Stimulated activated CD4-positive, alpha-beta T cell treated with anti-CD3 and anti-CD28 coated beads, Interleukin-2, amount 100 ng/mL, for 48 hours (primary cell): ENCODE measurements at regions not wholly inside any gene's neighbourhood (a gene's known extent, or its start where the extent isn't known, plus 50 kb on each side); places are given as distances from the start of the nearest gene placed in this dataset.
"Not testable (repeated sequence)": the region's sequence is repeated elsewhere in the genome, so short reads cannot be mapped to it uniquely, and the experiment has no call there.

Source experiments
- DNase-seq, 2 donors: peaks; one replicate each; pipeline ENCODE4 v3.0.0-alpha.2; 2020

DNA sequence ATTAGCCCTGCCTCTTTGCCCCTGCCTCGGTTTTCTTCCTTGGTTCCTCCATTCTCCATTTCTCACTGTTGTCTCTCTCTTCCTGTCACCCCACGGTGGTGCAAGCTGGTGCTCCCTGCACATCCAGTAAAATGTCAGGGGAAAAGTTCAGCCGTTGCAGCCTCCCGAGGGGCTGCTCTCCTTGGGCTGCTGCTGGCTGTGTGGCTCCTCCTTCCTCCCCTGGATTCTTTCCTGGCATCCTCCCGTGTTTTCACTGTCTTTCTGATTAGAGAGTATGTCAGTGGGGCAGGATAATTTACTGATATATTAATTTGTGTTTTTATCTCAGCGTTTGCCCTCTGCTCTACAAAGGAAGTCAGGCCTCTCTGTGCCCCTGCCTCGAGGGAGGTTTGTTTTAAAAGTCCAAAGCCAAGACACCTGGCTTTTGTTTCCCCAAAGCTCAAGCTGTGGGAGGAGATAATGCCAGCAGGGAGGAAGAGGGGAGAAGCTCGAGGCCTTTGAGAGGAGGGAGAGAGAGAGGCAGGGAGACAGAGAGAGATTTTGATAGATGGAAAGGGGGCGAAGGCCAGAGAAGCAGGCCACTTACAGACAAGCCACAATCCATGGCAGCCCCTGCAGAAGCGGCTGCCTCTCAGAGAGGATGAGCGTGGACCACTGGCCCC, 150.3 kb upstream of the NR2F2 start:
- no peak for DNase-seq

DNA sequence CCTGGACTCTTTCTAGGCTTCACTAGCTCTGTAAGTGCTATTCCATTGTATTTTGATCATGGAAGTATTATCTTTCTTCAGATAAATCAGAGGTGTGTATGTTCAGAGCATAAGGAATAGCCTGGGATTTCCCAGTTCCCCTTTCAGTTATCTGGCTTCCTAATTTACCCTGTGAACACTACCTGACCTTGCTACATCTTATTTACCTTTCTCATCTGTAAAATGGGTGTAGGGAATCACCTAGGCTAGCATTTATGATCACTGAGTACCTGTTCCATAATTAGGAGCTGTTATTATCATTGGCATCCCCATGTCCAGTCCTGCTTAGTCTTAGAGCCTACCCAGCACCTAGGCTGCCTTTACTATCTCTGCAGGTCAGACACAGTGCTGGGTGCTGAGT, 149.3 kb upstream of the NR2F2 start:
- DNase-seq: no peak

DNA sequence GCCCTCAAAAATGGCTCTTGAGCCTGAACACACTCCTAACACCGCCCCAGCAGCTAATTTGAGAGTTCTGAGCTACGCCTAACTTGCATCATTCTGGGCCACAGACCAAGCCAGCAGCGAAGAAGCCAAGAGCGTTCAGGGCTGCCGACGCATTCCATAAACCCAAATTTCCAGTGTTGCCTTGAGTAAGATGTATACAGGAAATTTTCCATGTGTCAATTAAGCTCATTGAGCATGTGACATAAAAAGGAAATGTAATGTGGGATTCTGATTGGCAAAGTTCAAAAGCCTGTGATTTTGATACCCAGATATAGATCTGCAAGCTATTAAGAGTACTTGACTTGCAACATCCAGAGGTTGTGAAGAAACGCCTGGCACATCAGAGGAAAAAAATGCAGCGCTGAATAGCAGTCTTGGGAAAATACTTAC, 148.6 kb upstream of the NR2F2 start:
- no peak for DNase-seq

DNA sequence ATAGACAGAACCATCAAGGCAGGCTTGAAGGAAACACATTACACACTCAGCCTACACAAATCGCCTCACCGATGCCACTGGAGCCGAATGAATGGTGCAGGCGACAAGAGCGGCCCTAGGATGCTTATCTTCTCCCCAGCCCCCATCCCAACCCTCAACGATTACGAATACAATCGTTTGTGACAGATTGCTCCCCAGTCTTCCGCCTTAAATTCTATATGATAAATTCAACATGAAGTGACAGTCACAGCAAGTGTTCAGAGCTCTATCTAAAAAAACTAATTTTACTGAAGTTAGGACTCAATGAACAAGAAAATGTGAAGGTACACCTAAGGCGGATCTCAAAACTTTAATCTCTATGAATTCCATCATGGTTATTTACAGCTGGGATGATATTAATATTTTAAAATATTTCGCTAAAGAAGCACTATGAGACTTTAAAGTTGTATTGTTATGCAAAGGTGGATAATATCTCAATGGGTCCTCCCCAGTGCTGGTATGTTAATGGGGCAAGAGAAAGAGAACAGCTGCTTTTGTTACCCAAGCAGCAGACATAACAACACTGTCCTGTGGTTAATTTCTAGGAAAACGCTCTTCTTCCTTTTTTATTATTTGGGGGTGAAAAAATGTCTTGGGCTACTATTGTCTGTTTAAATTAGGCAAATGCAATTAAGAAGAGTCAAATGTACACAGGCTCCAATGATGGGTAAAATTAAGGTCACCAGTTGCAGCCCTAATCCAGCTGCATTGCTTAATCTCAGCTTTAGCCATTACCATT, 147.6 kb upstream of the NR2F2 start:
- DNase-seq: no peak

DNA sequence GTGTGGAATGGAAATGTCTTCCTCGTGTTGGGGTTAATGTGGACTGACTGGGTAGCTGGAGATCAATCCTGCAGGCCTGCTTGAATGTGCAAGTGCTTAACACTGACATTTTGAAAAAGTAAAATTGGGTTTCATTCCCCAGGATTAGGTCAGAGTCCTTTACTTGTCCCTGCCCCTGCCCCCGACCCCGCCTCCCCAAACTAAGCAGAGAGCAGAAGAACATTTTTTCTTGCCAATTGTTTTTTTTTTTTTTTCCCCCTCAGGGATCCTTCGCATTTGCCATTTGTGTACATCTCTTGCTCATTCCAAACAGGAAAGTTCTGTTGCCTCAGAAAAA, 147.0 kb upstream of the NR2F2 start:
- DNase-seq: no peak

DNA sequence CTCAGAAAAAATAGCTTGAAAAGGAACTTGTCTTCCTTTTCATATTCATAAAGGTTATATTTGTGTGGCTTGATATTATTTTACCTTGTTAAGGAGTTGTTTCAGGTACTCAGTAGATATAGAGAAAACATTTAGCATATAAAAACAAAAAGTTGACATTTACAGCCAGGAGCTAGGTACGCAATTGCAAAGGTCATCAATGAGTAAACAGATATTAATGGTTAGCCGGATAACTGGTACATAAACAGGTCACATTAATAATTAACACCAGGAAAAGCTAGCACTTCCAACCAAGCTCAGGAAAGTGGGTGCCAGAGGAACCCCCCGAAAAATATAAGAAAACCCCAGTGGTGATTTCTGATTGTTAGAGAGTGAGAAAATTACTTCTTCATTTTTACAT, 146.6 kb upstream of the NR2F2 start:
- DNase-seq: no peak

DNA sequence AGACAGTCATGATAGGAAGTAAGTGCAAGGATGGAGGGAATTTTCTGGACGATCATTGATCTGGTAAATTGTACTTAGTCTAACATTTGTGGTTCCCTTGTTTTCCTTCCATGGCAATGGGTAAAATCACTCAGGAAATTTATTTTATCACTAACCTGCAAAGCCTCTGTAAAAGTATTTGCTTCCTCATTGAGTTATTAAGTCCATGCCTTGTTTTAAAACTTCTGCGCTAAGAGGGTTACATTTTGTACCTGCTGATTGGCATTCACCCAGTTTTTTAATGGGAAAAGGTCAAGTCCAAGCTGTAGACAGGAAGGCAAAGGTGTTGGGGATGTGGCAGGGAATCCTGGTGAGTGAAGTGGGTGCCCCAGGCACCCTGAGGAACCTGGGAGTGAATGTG, 146.2 kb upstream of the NR2F2 start:
- DNase-seq: no peak

DNA sequence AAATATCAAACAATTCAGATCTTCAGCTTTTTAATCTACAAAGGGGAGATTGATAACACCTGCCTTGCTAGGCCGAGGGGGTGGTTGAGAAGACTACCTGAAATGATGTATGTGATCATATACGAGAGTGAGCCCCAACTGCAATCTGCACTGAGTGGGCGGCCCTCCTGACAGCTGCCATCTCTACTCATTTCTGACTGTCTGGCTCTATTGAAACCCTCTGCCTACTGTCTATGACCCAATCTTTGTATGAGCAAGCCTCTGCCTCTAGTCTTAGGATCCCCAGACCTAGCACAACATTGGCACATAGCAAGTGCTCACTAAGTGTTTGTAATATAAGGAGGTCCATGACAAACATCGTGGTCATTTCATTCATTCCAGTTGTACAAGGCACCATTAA, 144.4 kb upstream of the NR2F2 start:
- no peak for DNase-seq

DNA sequence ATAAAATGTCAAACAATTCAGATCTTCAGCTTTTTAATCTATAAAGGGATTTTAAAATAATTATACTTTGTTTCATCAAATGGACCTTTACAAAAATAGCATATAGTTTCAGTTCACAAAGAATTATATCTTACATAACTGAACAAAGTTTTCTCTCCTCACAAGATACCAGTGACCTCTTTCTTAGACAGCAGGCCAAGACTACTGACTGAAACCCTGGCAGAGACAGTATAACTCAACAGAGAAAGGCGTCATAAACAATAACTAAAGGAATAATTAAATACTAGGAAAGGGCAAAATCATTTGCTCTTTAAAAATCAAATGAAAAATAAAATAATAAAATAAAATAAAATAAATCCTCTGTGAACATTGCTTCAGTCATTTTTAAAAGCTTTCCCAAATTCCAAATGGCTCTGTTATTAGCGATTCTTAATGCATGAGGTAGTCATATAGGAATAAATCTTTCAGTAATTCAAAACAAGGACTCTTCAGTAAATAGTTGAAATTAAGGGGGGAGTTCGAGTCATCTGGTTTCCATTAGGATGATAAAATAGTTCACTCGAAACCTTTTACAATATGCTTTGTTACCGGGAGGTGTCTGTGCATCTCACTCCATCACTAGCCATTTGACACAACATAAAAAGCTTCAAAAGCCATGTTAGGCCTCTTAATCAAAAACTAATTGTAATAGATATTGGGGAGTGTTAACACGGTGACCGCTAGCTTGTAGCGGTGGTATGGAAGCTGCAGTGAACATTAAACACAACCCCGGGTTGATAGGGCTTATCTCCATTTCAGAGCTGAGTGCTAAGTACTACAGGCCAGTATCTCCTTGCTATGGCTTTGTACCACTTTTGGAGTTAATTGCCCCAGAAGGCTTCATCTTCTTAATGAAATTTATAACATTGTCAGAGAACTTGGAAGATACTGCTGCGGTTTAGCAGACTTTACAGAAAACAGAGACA, 142.9 kb upstream of the NR2F2 start:
- no peak for DNase-seq

DNA sequence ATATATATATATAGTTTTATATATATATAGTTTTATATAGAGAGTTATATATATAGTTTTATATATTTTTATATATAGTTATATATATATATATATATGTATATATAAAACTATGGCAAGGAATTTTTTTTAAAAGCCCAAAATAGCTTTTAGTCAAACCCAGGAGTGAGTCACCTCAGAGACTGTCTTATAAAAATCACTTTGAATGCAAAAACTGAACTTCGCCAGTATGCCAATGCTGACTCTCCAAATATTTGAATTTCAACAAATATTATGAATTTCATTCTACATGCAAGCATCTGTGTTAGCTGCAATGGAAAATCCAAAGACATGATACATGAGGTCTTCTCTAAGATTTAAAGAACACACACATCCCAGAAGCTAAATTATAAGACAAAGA, 132.8 kb upstream of the NR2F2 start:
- DNase-seq: no peak

DNA sequence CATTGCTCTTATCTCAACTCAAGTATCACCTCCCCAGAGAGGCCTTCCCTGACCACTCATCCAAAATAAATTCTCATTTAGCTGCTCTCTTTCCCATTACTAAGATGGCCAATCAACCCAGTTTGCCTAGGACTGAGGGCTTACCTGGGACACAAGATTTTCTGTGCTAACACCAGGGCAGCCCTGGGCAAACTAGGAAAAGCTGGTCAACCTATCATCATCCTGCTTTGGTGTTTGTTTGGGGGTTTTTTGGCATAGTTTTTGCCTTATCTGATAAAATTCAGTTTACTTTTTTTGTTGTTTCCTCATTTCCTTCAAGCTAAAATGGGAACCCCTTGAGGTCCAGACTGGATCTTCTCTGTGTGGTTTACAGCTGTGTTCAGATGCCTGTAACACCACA, 131.4 kb upstream of the NR2F2 start:
- no peak for DNase-seq

DNA sequence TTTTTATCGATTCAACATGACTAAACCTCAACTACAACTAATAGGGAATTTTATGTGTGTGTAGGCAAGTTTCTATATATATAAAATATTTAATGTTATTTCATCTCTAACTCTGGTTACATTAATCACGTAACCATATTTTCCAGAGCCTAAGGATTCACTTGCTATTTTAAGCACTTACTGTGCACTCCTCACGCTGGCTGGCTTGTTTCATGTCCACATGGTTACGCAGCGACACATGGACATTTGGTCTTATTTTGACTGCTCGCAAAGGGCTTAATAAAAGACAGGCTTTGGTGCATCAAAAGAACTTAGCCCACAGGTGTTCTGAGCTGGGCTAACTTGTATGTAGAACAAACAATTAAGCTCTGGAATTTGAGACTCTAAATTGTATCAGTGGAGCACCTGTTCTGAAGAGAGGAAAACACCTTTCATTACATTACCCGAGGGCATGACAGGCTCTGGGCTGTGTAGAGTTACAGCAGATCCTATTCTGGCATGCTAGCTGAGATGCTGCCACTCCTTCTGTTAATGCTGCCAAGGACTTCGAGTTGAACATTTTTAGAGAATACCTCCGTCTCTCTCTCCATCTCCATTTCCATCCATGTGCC, 130.0 kb upstream of the NR2F2 start:
- DNase-seq: no peak

DNA sequence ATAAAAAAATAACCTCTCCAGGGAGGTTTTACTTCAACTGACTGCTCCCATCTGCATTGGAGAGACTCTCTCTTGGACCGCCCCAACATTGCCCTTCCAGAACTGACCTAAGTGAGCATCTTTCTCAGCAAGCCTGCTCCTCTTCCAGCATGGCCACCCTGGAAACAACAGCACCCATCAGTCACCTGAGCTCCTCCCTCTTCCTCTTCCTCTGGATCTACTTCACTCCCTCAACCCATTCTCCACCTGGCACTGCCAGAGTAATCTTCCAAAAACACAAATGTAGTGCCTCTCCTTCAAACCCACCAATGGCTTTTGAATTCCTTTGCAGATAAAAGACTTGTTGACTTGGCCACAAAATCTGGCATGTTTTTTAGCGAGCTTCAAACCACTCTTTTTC, 128.8 kb upstream of the NR2F2 start:
- DNase-seq: no peak

DNA sequence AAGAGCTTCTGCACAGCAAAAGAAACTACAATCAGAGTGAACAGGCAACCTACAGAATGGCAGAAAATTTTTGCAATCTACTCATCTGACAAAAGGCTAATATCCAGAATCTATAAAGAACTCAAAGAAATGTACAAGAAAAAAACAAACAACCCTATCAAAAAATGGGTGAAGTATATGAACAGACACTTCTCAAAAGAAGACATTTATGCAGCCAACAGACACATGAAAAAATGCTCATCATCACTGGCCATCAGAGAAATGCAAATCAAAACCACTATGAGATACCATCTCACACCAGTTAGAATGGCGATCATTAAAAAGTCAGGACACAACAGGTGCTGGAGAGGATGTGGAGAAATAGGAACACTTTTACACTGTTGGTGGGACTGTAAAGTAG, 124.9 kb upstream of the NR2F2 start:
- not testable (repeated sequence) for DNase-seq

DNA sequence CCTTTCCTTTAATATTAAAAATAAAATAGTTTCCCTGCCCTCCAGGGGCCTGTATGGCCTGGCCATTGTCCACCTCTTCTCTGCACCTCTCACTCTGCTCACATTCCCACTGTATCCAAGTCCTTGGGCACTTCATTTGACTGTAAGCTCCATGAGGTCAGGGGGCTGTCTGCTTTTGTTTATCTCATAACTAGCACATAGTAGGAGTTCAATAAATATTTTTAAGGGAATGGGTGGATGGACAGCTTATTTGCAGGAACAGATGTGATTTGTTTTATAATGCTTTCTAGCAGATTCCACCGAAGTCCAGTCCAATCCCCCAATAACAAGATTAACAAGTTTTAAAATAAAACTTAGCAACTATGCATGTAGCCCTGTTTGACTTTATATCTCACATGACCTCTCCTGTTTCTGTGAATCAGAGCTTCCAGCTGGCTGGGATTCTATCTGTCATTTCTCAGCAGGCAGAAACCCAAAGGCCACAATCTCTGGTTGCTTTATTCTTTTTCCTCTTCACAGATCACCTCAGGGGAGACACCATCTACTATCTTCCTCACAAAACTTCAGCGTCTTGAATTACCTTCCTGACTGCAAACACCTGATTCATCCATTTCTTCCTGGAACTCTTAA, 123.0 kb upstream of the NR2F2 start:
- DNase-seq: no peak

DNA sequence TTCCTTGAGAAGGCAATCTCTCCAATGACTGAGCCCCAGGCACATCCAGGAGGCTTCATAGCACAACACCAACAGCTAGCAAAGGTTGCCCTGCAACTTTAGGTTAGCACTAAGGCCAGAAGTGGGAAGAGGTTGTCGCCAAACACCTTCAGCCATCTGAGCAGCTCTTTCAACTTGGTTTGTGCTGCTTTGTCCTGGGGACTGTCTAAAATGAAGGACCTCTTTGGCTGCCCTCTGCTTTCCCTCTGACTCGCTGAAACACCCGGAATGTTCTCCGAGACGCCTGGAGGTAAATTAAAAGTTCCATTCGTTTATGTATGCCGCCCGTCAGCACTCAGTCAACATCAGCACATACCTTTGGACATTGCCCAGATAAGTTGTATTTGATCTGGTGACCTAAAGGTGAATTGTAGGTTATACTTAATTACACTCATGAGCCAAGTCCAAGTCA, 121.2 kb upstream of the NR2F2 start:
- no peak for DNase-seq

DNA sequence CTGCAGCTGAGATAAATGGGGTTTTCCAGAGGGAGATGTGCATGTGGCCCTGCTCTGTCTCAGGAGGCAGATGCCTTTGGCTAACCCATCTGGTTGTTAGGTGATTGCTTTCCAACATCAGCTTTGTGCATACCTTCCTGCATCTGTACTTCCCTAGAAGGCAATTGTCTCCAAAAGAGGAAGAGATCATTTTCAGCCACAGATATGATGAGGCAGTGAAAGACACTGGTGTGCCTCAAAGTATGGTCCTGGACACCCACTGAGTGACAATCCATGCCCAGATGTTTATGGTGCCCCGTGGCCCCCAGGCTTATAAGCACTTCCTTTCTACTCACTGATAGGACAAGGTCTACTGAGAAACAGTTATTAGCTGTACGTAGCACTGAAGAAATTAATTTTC, 117.5 kb upstream of the NR2F2 start:
- no peak for DNase-seq

DNA sequence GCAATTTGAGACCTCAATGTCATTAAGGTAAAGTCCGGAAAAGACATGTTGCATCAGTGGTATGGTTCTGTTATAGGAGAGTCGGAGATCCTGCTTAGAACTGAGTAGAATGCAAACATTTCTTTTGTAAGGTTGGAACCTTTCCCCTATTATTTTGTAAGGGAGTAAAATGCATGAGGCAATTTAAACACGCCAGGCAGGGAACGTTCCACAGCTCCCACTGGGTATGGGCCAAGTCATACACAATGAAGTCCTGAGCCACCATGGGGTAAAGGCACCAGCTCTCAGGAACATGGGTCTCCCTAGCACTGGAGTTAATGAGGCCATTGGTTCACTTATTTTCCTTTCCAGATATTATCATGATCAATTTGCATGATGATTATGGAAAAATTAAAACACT, 116.6 kb upstream of the NR2F2 start:
- DNase-seq: no peak

DNA sequence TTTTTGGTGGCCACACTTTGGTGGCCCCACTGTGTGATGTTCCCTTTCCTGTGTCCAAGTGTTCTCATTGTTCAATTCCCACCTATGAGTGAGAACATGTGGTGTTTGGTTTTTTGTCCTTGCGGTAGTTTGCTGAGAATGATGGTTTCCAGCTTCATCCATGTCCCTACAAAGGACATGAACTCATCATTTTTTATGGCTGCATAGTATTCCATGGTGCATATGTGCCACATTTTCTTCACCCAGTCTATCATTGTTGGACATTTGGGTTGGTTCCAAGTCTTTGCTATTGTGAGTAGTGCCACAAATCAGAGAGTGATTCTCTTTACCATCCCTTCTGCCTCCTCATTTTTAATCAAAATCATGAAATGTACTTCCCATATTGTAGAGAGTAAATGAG, 114.0 kb upstream of the NR2F2 start:
- DNase-seq: not testable (repeated sequence)

DNA sequence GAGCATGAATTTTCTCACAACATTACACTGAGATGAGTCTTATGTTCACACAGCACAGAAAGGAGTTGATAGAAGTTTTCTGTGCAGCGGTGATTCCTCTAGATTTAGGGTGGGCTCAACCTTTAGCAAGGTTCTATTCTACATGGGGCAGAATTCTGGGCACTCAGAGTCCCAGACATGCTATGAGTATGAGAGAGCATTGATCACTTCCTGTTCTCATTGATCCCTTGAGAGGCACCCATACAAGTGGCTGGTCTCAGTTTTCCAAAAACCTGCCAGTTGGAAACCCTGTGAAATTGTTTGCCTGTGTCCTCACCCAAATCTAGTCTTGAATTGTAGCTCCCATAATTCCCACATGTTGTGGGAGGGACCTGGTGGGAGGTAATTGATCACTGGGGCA, 112.5 kb upstream of the NR2F2 start:
- no peak for DNase-seq

DNA sequence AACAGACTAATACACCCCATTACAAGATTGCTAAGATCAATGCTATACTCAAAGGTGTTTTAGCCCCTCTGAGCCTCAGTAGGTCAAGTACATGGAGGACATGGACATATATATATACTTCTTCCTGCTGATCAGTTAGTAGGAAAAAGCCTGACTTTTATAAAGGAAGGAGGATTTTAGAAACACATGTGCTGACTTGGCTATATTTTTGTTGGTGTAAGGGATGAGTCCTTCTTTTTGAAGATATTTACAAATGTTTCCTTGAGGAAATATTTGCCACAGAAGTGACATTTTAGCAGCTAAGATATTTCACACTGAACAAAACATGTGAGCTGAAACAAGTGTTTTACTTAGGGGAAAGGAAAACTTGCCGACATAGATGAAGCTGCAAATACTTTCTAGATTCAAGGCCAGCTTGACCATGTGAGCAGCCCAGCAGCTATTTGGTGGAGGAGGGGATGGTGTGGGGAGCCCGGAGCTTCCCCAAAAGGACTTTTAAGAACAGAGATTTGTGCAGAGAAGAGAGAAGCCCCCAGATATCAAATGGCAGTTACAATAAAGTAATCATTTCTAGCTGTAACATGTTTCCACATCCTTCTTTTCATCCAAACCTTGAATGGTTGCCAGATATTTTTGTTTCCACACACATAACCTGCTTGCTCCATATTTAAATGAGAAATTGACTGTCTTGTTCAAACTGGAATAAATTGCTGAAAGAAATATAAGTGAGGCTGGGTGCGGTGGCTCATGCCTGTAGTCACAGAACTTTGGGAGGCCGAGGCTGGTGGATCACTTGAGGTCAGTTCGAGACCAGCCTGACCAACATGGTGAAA, 111.7 kb upstream of the NR2F2 start:
- no peak for DNase-seq

DNA sequence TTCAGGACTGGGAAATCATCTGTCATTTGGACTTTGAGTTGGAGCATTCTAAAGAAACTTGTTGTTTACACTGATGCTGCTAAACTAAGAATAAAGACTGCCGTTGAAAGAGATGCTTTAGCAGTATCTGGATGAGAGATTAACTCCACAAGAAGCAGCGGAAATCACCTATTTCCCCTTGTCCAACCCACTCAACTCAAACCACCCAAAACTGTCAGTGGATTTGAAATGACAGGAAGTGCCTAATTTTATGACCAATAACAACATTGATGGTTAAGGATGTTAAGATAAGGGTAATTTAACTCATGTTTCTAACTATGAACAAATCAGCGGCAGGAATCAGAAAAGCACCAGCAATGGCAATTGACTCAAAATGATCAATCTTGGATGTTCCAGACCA, 110.8 kb upstream of the NR2F2 start:
- DNase-seq: no peak
